Fibroblast of lung (primary cell): ENCODE measurements at regions not wholly inside any gene's neighbourhood (a gene's known extent, or its start where the extent isn't known, plus 50 kb on each side); places are given as distances from the start of the nearest gene placed in this dataset.

Experiments
- CTCF ChIP-seq, 2 donors: IDR thresholded peaks in 1 of 2; conservative IDR thresholded peaks in 1 of 2; 1 replicate in 1 of 2; 2 replicates in 1 of 2; pipeline ENCODE4 v1.5.1; 2011 to 2012; ENCODE audit warnings: low read length in 2 of 2, control low read depth in 1 of 2, inconsistent platforms in 1 of 2, low read depth in 1 of 2, mild to moderate bottlenecking in 1 of 2
- EZH2 ChIP-seq: IDR thresholded peaks from 2 replicates; pipeline ENCODE4 v1.5.1; 2012; ENCODE audit warnings: low read length, control low read depth, mild to moderate bottlenecking; ENCODE audit errors: missing control alignments

- no peak for TF ChIP-seq CTCF (conservative IDR thresholded peaks at IDR 0.05 in 1 of 2, IDR thresholded peaks at IDR 0.05 in 1 of 2; ENCODE audit: low read depth in 1 of 2, low read length in 2 of 2)
- no peak for TF ChIP-seq EZH2
Observed at GRCh38 chrX:113980953-113981352, 602.9 kb upstream of the HTR2C start.
